ENCODE measurements at regions not wholly inside any gene's neighbourhood (a gene's known extent, or its start where the extent isn't known, plus 50 kb on each side); places are given as distances from the start of the nearest gene placed in this dataset.

DNA sequence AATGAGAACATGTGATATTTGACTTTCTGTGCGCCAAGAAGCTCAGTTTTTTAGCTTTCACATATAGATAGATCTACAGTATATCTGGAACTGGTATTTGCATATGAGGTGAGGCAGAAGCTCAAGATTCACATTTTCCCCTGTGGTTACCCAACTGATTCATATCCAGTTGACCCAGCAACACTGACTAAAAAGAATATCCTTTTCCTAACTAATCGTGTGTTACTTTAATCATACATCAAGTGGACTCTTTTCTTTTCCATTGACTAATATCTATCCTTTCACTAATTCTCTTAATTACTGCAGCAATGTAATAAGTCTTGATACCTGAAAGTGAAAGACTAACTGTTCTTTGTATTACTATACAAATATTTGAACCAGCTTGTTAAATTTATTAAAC lies 236.1 kb downstream of the AEBP2 start:
- TF ChIP-seq, protein P1, sequence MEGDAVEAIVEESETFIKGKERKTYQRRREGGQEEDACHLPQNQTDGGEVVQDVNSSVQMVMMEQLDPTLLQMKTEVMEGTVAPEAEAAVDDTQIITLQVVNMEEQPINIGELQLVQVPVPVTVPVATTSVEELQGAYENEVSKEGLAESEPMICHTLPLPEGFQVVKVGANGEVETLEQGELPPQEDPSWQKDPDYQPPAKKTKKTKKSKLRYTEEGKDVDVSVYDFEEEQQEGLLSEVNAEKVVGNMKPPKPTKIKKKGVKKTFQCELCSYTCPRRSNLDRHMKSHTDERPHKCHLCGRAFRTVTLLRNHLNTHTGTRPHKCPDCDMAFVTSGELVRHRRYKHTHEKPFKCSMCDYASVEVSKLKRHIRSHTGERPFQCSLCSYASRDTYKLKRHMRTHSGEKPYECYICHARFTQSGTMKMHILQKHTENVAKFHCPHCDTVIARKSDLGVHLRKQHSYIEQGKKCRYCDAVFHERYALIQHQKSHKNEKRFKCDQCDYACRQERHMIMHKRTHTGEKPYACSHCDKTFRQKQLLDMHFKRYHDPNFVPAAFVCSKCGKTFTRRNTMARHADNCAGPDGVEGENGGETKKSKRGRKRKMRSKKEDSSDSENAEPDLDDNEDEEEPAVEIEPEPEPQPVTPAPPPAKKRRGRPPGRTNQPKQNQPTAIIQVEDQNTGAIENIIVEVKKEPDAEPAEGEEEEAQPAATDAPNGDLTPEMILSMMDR (IDR thresholded peaks at IDR 0.05; ENCODE audit: low read depth, low read length, poor library complexity, severe bottlenecking), result no peak
- TF ChIP-seq EZH2phosphoT487 (IDR thresholded peaks at IDR 0.05; ENCODE audit: borderline replicate concordance, low read length), result no peak
